T-helper 1 cell (primary cell): ENCODE measurements at regions not wholly inside any gene's neighbourhood (a gene's known extent, or its start where the extent isn't known, plus 50 kb on each side); places are given as distances from the start of the nearest gene placed in this dataset.

Experiments
- DNase-seq, 5 donors: peaks; one replicate each; pipeline ENCODE4 v3.0.0-alpha.2; 2012 to 2020

DNA sequence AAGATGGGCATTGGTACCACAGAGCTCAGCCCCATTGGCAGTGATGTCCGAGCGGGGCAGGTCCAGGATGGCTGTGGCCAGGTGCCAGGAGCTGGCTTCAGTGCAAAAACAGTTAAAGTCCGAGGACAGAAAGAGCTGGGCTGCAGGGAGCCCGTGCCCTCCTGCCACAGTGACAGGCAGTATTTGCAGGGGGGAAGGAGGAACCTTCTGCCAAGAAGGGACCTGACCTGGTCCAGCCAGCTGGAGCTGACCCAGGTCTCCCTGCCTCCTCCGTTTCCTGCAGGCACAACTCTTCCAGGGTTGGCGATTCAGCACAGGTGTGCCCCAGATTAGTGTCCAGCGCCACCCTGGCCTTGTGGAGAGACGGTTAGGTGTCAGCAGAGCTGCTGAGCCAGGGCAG lies 199.0 kb downstream of the ENGASE start:
- DNase-seq = no peak

DNA sequence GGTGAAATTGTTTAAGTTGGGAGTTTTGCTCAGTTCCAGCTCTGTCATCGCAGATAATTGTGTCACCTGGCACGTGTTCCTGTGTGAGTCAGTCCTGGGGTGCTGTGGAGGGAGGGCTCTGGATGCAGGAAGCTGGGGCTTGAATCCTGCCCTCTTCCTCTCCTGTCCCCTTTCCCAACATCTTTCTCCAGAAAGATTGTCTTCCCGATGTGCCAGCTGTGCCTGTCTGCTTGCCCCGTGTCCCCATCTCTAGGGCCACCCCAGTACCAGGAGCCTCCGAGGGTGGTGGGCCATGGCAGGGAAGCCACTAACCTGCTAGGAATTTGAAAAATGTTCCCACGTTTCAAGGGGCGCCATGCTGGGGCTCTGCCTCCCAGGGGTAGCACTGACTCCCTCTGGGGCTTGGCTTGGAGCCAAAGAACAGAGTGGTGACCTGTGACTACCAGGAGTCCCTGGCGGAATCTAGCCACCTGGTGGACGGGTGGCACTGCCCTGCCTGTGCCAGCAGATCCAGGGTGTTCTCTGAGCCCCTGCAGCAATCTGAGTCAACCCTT lies 198.1 kb downstream of the ENGASE start:
- DNase-seq = no peak

DNA sequence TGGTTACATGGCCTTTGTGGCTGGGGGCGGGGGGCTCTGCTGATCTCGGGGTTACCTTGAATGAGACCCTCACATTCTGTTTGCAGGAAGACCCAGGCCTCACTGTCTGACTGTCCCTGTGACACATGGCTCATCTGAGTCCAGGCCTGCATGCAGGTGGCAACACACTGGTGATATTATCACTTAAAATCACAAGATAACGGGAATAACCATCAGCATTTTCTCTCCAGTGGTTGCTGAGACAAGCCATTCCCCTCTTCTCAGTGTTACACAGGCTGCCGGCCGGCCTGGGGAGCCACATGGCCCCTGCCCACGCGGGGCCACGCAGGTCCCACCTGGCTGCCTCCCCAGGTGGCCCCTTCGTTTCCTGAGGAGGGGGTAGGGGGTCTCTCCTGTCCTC lies 197.6 kb downstream of the ENGASE start:
- no peak for DNase-seq

DNA sequence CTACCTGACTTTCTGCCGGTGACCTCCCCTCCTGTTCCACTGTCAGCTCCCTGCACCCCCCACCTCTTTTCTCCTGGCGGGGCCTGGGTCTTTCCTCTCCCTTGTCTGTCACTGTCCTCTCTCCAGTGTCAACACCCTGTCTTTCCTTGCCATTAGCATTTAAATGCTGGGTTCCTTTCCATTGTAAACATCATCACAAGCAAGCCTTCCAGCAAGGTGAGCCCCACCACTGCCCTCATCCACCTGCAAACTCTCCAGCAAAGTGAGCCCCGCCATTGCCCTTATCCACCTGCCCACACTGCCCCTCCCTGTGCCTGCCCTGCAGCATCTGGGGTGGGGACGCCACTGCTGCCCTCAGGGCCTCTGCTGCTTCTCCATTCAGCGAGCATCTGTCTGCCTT lies 195.0 kb downstream of the ENGASE start:
- no peak for DNase-seq

DNA sequence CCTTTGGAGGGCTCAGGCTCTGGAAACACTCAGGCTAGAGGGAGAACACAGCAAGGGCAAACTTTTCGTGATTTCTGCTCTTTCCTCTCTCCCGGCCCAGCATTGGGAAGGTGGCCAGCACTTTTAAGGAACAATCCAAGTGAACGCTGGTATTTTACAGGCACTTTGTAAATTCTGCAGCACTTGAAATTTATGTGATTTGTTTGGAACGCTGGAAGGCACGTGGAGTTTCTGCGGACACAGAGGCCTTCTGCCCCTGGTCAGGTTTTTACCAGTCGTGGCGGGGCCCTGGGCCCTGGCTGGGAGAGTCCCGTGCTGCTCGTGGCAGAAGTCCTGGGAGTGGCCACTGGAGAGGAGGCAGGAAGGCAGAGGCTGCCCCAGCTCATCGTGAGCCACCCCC lies 188.6 kb downstream of the ENGASE start:
- no peak for DNase-seq

DNA sequence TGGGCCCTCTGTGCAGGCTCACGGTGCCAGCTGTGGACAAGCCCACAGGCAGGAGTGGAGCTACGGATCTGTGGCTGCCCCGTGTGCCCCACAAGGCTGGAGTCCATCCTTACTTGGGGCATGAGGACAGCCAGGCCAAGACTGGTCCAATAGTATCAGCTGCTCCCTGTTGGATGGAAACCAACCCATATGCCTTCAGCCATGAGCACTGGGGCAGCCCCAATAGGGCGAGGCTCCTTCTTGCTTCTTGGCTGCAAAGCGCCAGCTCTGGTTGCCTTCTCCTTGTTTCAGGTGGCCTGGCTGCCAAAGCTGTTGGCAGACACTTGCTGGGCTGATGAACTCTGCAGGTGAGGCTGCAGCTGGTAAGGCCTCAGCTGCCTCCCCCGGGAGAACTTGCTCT lies 188.0 kb downstream of the ENGASE start:
- no peak for DNase-seq

DNA sequence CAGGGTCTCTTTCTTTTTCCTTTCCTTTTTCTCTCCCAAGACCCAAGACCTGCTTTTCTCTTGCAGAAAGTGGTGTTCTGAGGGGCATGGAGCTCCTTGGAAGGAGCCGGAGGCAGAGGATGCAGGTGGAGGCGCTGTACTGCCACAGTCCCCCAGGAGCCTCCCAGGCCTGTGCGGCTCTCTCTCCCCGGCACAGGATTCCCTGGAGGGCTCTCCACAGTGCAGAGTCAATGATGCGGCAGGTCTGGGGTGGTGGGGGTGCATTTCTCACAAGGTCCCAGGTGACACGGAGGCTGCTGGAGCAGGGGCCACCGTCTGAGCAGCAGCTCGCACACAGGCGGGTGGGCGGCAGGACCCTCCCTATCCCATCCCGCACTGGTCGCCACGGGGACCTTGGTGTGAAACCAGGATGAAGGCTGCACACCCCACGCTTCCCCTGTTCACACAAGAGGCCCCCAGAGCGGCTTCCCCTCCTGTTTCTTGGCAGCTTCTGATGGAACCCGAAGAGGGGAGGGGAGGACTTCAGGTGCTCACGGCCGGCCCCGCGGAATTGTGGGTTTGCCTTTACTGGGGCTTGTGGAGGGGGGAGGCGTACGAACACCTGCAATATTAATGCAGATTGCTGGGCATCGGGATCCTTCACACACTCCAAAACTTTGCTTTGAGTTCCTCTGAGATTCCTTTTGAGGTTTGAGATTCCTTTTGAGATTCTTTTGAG lies 186.9 kb downstream of the ENGASE start:
- DNase-seq = no peak

DNA sequence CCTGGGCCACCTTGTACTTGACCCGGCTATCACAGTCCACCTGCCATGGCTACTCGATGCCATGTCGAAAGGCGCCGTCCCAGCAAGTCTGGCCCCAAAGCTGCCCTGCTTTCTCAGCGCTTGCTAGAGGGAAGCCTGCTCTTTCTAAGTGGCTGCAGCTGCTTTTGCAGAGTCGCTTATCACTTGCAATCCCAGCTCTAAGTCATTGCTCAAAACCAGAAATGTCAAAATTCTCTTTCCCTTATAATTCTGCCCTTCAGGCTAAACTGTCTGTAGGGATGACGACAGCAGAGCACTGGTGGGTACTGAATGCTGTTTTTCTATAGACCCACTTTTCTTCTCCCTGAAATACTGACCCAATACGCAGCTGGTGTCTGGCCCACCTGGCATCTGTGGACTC lies 184.2 kb downstream of the ENGASE start:
- DNase-seq = no peak

DNA sequence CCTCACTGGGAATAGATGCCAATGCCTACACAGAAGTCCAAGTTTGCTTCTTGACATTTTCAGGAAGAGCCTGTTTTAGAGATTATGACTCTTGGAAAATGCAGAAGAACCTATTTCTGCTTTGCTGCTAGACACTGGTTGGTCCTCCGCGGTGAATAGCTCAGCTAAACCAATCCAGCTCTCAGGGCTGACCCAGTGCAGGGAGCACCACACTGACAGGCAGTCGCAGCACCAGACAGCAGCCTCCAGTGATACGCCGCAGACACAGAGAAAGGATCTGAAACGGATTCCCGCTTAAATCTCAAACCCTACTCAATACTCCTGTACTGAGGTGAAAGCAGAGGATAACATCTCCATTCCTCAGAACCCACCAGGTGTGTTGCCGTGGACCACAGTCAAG lies 183.4 kb downstream of the ENGASE start:
- DNase-seq = no peak

DNA sequence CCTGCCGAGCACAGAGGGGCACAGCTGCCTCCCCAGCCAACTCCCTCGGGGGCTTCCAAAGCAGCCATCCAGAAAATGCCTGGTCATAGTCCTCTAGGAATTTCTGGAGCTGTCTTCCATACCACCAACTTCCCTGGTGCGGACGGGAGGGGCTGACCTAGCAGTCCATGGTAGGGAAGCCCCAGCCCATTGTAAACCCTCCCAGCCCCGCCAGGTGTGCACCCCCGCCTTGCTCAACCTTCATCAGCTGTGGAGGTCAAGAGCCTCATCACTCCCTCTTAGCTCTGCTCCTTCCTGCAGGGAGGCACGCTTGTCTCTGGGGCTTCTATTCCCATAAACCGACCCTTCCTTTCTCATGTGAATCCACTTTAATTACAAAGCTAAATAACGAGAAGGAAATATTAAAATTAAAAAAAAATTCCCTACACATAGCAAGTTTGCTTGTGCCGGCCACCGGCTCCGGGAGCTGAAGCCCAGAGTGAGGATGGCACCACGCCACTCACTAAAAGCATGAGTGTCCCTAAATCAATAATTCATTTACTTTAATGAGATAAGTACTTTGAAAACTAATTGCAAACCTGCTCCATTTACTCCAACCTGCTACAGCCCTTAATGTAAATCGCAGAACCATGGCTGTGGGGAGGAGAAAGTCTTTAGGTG lies 181.4 kb downstream of the ENGASE start:
- DNase-seq = no peak

DNA sequence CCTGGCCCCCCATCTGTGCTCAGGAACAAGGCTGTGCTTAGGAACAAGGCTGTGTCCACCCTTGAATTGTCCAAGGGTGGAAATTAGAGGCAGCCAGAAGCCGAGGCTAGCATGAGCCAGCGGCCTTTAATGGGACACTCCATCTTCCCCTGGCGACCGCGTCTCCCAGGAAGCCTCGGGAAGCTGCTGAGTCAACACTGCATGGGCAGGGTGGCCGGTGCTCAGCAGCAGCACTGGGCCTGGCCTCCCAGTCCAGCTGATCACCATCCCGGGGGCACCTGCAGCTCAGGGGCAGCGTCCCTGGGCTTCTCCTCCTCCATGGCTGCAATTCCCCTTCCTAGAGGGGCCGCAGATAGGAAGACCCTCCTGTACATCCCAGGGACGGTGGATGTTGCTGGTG lies 180.8 kb downstream of the ENGASE start:
- no peak for DNase-seq

DNA sequence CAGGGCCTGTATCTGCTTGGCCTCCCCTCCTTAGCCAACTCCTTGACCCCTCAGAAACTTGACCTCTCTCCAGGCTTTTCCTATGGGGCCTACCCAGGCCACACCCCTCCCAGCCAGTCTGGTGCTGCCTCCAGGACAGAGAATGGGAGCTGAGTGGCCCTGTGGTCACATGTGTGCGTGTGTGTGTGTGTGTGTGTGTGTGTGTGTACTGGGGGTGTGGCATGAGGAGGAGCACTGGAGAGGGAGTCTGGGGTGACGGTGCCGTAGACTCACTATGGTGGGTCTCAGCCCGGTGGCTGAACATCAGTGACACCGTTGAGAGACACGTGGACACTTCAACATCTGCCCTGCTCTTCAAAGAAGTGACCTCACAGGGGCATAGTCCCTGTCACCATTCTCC lies 180.4 kb downstream of the ENGASE start:
- no peak for DNase-seq

DNA sequence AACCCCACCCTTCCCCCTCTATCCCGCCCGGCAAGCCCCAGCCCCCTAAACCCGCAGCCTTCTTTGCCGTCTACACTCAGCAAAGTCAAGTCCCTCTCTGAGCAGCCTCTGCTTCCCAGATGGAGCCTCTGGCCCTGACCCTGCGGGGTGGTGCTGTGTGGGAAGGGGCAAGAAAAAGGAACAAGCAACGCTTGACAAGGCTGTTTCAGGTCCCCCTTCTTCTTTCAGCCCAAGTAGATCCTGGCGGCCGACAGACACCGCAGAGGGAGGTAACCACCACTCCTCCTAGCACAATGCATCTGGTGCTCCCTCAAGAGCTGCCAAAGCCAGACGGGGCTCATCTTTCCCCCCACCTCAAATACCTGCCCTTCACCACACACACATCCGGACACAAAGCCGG lies 178.3 kb downstream of the ENGASE start:
- DNase-seq = no peak

DNA sequence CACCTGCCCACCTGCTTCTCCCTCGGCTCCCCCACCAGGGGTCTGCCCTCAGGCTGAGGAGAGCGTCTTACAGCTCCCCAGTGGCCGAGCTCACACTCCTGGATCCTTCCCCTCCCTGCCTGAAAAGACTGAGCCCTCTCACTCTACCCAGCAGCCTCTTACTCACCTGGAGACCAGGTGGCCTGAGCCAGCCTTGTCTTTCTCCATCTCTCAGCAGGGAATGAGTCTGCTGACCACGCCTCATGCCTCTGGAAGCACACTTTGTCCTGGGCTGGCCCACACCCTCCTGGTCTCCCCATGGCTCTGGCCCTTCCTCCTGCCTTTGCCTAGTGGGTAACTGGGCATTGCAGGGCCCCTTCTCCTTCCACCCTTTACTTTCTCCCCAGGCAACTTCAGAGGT lies 177.2 kb downstream of the ENGASE start:
- no peak for DNase-seq

DNA sequence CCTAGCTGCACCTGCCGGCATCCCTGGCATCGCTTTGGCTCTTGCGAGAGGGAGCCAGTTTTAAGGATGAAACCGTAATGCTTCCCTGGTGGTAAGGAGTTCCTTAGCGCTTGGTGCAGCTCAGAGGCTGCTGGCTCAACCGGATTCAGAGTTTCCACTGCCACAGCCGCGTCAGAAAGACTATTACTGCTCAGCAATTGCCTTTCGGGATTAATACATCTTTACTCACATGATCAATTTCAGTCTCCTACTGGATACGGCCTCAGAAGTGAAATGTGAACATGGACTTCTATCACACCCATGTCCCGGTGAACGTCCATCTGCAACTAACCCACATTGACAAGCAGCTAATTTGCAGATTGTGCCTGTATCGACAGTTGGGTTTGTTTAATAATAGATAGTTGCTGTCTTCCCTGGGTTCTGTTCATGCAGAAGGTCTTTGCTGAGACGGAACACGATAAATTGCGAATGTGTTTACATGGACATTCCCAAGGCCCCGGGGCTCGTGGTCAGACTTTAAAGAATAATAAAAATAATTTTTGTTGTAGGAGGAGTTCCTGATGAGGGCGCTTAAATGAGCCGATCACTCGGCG lies 175.4 kb downstream of the ENGASE start:
- DNase-seq = no peak

DNA sequence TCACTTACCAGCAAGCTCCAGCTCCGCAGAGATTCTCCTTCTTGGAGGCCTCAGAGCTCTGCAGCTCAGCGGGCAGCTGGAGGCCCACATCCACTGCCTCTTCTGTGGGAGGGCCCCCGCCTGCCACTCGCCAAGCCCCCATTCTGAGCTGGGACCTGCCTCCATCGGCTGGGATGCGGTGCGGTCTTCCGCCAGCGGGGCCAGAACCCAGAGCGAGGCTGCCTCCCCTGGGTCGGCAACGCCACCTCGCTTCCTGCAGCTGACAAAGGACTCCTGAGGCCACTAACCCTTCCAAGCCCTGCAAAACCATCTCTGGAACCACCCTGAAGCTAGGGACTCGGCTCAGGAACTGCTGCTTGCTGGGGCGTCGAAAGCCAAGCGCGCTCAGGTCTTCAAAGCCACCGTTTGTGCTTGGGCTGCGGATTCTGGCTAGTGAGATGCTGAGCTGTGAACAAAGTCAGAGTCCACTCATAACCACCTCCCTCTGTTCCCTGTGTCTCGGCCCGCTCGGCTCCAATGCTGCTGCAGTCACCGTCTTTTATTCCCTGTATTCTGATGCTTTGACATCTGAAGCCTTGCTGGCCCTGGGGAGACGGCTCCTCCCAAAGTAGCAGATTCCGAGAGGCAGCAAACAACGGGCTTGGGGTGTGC lies 174.3 kb downstream of the ENGASE start:
- no peak for DNase-seq

DNA sequence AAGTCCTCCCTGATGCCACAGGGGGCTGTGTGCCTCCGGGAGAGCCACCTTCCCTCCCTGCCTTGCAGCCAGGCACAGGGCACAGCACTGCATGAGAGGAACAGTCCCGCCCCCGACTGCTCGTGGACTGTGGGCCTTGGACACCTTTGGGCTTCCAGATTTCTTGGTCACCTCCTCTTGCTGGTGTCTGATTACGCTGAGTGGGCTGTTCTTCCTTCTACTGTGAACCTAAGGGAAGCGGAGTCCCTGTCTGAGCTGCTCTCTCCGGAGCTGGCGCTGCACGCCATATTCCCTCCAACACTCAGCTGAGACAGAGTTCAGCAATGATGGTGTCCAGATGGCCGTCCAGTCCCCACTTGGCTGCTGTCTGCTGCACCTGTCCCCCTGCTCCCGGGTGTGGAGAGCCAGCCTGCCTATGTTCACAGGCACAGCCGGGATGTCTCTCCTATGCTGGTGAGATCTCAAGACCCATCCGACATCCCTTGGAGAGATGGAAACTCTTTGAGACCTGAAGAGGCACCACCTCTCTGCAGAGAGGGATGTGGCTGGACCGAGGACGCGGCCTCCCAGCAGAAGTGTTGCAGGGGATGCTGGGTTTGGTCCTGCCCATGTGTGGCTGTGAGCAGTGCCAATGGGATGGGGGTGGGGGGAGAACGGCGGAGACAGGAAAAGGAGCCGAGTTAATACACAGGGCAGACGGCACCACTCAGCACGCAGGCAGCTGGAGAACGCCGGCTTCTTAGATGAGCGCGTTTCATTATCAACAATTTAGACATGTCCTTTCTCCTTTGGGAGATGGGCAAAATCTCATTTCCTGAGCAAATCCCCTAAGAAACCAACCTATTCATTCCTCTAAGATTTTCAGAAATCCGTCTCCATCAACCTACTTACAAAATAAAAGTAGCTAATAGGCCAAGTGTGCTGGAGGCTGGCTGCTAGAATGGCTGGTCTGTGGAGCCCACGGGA lies 171.9 kb downstream of the ENGASE start:
- no peak for DNase-seq

DNA sequence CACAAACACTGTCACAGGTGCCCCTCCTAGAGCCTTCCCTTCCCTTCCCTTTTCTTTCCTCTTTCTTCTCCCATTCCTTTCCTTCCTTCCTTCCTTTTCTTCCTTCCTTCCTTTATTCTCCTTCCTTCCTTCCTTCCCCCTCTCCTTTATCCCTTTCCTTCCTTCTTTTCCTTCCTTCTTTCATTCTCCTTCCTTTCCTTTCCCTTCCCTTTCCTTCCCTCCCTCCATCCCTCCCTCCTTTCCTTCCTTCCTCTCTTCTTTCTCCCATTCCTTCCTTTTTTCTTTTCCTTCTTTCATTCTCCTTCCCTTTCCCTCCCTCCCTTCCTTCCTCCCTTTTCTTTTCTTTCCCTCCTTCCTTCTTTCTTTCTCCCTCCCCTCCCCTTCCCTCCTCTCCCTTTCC lies 170.0 kb downstream of the ENGASE start:
- DNase-seq = no peak

DNA sequence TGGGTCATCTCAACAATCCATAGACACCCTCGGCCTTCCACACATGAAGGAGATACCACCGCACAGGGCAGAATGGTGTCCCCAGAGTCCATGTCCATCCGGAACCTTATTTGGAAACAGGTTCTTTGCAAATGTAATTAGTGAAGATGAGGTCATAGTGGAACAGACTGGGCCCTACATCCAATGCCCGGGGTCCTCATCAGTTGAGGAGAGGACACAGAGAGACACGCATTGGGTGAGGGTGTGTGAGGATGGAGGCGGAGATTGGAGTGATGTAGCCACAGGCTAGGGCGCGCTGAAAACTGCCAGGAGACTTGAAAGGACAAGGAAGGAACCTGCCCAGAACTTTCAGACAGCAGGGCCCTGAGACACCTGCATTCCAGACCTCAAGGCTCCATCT lies 169.4 kb downstream of the ENGASE start:
- no peak for DNase-seq

DNA sequence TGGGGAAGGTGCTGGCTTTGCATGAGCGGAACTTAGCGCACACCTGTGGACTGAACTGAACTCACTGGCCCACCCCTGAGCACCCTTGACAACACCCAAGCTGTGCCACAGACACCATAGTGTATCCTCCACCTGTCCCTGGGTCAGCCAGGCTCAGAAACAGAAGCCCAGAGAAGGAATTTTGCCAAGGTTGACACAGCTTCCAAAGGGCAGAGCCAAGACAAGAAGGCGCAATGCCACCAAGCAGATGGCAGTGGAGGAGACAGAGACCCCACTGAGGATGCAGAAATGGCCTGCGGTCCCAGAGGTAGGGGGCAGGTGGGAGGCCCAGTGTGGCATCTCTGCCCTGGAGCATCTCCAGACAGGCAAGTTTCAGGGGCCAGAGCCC lies 169.0 kb downstream of the ENGASE start:
- DNase-seq = no peak

DNA sequence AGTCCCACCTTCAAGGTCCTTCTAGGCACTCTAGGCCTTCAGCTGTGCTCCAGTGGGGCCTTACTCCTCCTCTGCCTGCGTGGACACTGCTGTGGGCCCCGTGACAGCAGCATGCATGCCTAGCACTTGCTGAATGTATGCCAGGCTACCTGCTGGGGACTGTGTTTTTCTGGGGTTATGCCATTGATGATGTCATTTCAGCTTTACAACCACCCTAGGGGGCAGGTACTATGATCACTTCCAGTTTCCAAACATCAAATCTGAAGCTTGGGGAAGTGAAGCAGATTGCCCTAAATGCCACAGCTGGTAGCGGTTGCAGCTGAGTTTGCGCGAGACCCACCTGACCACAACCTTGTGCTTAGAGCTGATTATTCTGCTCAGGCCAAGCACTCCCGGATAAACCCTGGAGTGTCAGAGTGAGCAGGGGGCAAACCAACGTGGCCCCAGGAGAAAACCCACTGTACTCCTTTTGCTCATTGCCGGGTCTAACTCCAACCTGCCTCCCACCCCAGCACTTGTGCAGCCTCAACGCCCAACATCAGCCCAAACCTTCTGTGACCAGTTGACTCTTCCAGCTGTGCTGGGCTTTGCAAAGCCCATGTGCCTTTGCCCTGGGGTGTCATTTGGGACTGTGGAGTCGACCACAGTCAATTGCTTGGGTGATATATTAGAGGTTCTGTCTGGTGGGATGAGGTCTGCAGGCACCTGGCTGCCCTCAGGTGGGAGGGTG lies 168.4 kb downstream of the ENGASE start:
- DNase-seq = no peak

DNA sequence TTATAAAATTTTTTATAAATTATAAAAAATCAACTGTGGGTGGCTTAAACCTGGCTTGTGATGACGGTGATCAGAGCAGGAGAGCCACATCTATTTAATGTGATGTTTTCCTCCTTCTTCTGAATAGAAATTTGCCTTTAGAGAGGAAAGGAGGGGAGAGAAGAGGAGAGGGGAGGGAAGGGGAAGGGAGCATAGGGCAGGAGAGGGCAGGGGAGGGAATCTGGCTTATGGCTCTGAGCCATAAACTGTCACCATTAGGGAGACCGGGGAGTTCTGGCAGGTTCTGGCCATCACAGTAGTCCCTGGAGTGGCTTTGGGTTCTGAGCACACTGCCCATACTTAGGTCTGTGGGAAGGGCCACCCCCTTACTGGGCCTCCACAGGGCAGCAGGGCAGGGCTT lies 167.8 kb downstream of the ENGASE start:
- DNase-seq = no peak
